IPS-18c (cell line): ENCODE measurements at regions not wholly inside any gene's neighbourhood (a gene's known extent, or its start where the extent isn't known, plus 50 kb on each side); places are given as distances from the start of the nearest gene placed in this dataset.

Experiments used
- H3K4me3 ChIP-seq: 2 replicates; pipeline ENCODE4 v1.7.0; 2013; ENCODE audit warnings: low read depth, mild to moderate bottlenecking, low read length, moderate library complexity; ENCODE audit not compliant: insufficient read depth
- H3K9me3 ChIP-seq: one replicate; pipeline ENCODE4 v1.6.1; 2013; ENCODE audit warnings: mild to moderate bottlenecking, low read length, moderate library complexity; ENCODE audit not compliant: control insufficient read depth, insufficient read depth

DNA sequence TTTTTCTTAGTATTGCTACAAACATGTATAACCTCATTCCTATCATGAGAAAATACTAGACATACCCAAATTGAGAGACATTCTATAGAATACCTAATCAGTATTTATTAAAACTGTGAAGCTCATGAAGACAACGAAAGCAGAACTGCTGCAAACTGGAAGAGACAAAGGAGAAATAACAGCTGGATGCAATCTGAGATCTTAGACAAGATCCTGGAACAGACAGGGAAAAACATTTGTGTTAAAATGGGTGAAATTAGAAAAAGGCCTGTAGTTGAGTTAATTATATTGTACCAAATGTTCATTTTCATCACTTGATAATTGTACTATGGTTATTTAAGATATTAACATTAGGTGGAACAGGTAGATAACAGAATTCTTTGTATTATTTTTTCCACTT is 392.0 kb downstream of the PLPP3 start:
- Histone ChIP-seq H3K4me3 (no peak overlapping the region), H3K9me3 (no peaks in the 10 kb centered on the region)

DNA sequence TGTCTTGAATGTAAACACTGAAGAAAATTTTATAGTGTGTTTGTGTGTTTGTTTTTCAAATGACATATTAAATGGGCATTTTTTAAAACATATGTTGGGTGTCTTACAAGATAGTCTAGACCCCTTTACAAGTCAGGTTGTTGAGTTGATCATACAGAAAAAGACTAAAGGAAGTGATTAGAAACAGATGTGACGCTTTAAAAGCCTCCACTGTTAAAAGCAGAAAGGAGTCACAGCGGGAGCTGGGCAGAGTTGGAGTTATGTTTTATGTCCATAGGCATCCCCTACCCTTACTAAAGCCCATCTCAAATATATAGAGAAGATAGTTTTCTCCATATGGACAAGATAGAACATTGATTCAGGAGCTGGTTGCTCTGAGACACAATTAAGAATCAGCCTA is 393.9 kb downstream of the PLPP3 start:
- Histone ChIP-seq H3K9me3 (no peaks in the 10 kb centered on the region), H3K4me3 (no peak overlapping the region)

DNA sequence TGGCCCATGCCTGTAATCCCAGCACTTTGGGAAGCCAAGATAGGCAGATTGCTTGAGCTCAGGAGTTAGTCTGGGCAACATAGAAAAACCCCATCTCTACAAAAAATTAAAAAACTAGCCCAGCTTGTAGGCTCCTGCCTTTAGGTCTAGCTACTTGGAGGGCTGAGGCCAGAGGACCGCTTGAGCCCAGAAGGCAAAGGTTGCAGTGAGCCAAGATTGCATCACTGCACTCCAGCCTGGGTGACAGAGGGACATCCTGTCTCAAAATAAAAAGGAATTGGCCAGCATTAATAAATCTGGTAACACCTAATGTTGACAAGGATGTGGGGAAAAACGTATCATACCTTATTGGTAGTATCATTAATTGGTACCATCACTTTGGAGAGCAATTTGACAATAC is 396.2 kb downstream of the PLPP3 start:
- Histone ChIP-seq H3K9me3 (no peaks in the 10 kb centered on the region), H3K4me3 (no peak overlapping the region)

DNA sequence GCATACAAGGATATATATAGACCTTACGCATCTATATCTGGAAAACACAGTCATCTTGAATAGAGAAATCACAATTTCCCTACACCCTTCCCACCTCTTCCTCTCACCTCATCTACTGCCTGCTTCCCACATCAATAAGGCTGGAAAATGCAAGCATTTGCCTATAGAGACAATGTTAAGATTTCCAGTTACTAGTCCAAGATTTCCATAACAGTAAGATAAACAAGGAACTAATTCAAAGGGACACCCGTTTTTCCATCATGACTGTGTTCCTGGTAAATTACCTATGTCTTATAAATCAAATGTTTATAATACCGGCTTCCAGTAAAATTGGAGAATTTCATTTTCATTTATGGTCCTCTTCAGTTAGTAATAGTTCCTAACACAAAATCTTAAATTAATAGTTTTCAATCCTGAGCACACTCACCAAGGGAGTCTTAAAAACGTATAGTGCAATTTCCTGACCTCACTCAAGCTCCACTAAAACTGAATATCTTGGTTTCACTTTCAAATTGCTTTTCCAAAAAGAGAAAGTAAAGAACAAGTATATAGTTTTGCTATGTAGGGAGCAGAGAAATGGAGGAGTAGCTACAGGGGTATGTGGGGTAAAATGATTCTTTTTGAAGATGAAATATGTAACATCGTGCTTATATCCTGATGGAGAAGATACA is 398.7 kb downstream of the PLPP3 start:
- no peak overlapping the region for H3K4me3 ChIP-seq
- no peaks in the 10 kb centered on the region for H3K9me3 ChIP-seq

DNA sequence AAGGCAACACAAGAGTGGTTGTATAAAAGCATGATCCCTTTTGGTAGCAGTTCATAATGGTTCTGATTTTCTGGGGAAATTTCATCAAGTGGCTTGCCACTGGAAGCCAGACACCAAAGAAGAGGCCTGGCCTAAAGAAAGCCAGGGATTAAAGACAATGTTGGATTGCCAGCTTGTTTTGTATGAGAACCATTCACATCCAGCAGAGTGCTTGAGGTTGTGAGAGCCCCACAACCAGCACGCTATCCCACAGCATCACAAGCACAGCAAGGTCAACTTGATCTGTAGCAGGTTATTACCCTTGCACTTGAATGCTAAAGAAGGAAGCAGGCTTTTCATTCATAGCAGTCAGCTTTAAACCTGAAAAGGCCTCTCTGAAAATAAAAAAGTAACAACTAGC is 399.8 kb downstream of the PLPP3 start:
- Histone ChIP-seq H3K4me3 (no peak overlapping the region), H3K9me3 (no peaks in the 10 kb centered on the region)

DNA sequence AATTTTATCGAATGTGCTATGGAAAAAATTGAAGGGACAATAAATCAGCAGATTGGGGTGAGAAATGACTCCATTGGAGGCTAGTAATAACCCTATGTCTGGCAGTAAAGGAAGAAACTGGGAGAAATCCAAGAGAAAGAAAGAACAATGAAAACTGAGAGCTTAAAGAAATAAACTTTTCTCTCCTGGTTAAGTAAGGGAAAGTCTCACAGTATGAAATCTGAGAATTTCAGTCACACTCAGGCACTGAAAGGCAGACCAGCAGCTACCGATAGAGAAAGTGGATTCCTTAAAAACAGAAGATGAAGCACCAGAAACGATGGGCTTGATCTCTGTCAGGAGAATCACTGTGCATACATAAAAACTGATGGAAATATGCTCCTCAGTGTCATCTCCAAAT is 404.2 kb downstream of the PLPP3 start:
- Histone ChIP-seq H3K9me3 (no peaks in the 10 kb centered on the region), H3K4me3 (no peak overlapping the region)

DNA sequence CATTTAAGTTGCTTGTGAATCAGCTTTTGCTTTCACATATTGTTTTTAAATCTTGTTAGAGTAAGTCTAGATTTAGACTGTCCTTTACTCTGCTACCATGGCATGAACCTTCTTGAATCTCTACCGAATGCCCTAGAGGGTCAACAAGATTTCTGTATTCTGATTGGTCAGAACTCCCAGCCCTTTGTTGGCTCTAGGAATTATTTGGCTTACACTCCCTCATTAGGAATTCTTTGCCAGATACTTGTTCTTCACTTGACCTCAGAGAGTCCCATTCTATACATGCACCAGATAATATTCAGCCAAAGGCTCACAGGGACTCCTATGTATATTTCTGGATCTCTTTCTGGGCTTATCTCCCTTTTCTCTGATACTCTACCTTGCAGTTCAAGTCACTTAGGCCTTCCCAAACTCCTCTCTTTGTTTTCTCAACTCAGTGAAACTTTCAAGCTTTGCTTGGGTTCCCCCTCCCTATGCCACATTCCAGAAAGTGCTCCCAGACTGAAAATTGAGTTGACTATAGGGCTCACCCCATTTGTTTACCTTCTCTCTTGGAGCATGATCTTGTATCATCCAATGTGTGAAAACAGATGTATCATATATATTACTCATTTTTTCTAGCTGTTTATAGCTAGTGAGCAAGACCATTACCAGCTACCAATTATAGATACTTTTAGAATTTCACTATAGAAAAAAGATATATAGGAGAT is 405.0 kb downstream of the PLPP3 start:
- Histone ChIP-seq H3K4me3 (no peak overlapping the region), H3K9me3 (no peaks in the 10 kb centered on the region)

DNA sequence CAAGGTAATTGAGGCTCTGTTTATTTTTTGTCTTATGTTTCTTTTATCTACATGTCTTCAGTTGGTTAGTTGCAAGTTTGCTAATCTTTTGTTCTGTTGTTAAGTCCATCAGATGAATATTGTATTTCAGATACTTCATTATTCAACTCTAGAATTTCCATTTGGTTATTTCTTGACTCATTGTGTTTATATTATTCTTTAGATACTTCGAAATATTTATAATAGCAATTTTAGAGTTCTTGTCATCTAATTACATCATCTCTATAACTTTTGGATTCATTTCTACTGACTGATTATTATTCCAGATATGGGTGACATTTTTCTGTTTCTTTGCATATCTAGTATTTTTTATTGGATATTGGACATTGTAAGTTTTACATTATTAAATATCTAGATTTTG is 405.6 kb downstream of the PLPP3 start:
- Histone ChIP-seq H3K4me3 (no peak overlapping the region), H3K9me3 (no peaks in the 10 kb centered on the region)

DNA sequence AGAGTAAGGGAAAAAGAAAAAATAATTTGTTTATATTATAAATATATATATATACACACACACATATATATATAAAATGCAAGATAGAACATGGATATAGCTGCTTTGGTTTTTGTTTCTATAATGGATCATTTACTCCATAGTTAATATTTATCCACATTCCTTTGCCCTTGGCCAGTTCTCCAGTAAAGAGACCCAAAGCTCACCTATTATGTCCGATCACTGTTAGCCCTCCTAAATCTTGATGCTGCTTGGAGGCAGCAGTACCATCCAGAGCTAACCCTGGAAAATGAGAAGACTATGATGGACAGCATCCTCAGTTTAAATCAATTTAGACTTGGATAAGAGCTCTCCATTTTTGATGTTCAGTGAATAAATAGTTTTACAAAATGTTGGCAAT is 407.7 kb downstream of the PLPP3 start:
- Histone ChIP-seq H3K9me3 (no peaks in the 10 kb centered on the region), H3K4me3 (no peak overlapping the region)

DNA sequence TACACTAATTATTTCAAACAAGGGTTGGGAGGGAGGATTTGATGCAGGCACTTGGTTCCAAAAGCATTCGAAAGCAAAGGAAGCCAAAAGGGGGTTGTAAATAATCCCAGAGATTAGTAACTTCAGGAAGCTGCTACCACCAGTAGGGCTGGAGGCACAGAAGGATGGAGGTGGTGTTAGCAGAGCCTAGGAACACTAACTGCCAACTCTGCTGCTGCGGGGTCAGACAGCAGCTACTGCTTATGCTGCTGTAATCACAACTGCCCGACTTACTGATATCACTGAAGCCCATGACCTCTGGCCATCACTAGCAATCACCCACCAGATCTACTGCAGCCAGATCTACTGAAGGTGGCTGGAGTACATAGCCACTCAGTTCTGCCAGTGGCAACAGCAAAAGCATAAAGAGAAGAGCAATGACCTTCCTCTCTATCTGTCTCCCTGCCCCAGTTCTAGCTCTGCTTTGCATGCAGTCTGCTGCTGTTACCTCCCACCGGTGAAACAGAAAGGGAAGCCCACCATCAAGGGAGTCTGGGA is 408.5 kb downstream of the PLPP3 start:
- Histone ChIP-seq H3K9me3 (no peaks in the 10 kb centered on the region), H3K4me3 (no peak overlapping the region)

DNA sequence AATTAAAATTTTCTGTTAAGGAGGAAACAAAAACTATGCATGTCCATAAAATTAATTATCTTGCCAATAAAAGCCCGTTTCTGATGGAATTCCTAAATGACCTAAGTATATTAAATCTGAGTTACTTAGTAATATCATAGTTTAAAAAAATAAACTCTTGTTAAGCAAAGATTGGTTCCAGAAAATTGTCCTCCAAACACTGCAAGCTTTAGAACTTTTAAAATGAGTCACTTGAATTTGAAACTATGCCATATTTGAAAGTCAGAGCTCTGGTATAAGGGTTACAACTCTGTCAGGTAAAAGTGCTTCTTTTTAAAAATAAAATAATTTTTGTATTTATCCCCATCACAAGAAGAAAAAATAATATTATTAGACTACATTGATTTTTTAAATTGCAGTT is 409.5 kb downstream of the PLPP3 start:
- H3K9me3 ChIP-seq = no peaks in the 10 kb centered on the region

DNA sequence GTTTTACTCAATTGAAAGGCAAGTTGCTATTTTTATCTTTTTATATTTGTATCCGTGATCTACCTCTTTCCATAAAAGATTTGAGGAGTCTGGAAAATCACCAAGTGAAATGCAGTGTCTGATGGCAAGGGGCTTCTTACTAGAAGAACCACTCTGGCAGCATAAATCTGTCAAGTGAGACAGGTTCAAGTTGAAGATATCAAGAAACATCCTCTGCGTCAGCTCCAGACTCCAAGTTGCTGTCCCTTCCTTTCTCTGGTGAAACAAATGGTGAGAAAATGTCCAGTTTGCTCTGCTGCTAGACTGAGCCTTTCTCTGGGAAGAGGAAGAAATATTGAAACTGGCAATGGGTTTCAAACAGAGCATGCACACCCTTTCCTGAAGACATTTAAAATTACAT is 411.2 kb downstream of the PLPP3 start:
- Histone ChIP-seq H3K9me3 (no peaks in the 10 kb centered on the region), H3K4me3 (no peak overlapping the region)

More for the DNA sequence above, 409.5 kb downstream of the PLPP3 start:
- no peak overlapping the region for H3K4me3 ChIP-seq

DNA sequence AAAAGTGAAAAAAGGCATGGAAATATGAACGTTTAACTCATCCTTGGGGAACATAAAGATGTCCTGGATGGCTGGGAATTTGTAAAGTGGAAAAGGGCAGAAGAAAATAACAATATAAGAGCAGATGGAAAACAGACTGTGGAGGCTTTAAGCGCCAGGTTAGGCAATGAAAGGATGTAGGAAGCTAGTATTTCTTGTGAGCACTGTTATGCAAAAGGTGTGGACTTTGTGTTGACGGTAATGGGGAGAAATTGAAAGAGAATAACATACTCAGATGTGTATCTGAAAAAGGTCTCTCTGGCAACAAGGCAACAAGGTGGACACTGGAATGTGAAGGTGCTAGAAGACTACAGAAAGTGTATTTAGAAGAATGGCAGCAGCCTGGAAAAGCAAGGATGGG is 411.8 kb downstream of the PLPP3 start:
- no peak overlapping the region for H3K4me3 ChIP-seq
- no peaks in the 10 kb centered on the region for H3K9me3 ChIP-seq

DNA sequence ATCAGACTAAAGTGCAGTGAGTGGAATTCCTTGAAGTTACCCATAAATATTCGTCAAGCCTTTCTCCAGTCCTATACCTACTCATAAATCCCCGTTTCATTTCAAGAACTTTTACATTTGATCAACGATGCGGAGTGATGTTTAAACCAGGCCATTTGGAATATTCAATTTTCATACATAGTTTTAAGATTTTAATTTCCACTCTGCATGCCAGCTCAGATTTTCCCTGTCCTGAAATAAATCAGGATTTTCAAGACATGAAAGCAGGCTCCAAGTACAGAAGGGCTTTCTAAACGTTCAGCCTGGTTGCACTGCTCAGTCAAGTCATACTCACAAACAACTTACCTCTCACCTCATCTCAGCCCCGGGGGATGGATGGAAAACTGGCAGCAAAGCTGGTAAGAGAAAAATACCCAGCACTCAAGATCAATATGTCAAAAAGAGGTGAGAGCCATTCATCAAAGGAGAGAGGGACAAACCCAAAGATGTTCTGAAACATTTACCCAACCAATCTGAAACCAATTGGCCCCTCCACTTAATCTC is 418.5 kb downstream of the PLPP3 start:
- no peaks in the 10 kb centered on the region for H3K9me3 ChIP-seq
- no peak overlapping the region for H3K4me3 ChIP-seq

DNA sequence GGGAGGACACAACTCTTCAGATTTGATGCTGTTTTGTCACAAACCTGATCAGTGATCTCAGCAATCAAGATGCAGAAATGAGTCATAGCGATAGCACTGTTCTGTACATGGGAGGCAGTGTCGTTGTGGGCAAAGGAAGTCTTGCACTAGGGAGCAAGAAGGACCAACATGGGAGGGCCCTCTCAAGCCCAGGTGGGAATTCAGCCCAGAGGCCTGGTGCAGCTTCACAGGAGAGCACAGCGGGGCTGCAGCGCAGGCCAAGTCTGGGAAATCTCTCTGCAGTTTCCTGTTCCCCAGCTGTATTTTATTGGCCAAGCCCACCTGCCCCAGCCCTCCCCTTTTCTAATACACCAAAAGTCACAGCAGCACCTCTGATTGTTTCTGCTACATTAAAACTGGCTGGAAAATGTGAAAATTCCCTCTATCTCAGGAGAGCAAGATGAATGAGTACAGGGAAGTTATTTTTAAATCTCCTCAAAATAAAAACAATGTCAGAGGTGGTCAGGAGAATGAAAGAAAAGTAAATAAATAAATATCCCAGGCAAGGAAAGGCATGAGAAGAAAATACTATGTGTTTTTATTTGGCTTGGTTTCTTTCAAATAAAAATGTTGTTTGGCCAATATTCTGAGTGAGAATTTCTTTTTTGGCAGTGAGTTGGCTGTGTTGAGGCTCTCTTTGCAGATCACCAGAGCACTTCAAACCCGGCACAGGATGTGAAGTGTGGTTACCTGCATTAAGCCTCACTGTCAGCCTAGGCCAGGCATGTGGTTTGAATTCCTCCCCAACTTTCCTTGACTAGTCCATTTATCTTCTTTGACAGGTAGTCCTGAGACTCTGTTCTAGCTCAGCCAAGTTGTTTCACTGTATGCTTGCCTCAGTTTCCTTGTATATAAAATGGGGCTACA is 422.1 kb downstream of the PLPP3 start:
- H3K4me3 ChIP-seq = no peak overlapping the region
- H3K9me3 ChIP-seq = no peaks in the 10 kb centered on the region

DNA sequence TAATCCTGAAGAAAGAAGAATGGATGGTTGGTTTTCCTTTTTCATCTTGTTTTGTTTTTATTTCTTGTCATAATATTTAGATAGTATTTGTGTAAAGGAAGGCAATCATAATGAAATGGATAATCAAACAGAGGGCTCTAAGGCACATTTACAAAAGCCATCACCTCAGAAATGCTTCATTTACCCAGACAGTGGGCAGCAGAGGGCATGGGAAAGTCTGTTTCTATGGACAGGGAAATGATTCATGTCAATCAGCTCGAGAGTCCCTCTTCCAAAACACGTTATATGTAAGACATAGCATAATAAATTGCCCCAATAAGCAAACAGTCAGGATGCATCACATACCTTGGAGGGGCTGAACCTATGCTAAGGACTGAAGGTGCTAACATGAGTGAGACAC is 426.1 kb downstream of the PLPP3 start:
- H3K4me3 ChIP-seq = no peak overlapping the region
- no peaks in the 10 kb centered on the region for H3K9me3 ChIP-seq

DNA sequence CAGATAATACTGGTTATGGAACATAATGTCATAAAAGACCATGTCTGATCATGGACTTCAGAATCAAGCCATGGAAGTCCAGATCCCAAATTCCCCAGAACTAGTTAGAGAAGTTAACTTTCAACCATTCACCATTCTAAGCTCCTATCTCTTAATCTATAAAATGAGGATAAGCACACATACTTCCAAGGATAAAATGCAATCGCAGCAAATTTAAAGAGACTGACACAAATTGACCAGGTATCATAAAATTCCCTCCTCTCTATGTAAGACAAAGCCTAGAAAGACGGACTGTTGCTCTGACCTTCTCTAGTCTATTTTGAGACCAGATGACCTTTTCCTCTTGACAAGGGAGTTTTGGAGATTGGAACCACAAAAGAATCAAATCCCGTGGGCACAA is 426.7 kb downstream of the PLPP3 start:
- Histone ChIP-seq H3K4me3 (no peak overlapping the region), H3K9me3 (no peaks in the 10 kb centered on the region)
